GM12892 (cell line): ENCODE measurements at regions not wholly inside any gene's neighbourhood (a gene's known extent, or its start where the extent isn't known, plus 50 kb on each side); places are given as distances from the start of the nearest gene placed in this dataset.
"Not testable (repeated sequence)": the region's sequence is repeated elsewhere in the genome, so short reads cannot be mapped to it uniquely, and the experiment has no call there.

Experiments
- DNase-seq: peaks from one replicate; pipeline ENCODE4 v3.0.0; 2011; ENCODE audit not compliant: insufficient read length
- FAIRE-seq: peaks from 2 replicates; lab custom pipeline; 2011; peaks lifted over from hg19 to GRCh38; lab: Jason Lieb, UNC
- POLR2A ChIP-seq: IDR thresholded peaks from 2 replicates; pipeline ENCODE4 v1.6.1; 2011; ENCODE audit warnings: low read depth, low read length, control low read depth
- POLR2AphosphoS5 ChIP-seq: IDR thresholded peaks from 2 replicates; pipeline ENCODE4 v1.6.1; 2011; ENCODE audit warnings: low read depth, low read length, control low read depth
- TAF1 ChIP-seq: IDR thresholded peaks from 2 replicates; pipeline ENCODE4 v1.6.1; 2011; ENCODE audit warnings: low read depth, mild to moderate bottlenecking, control low read depth, low read length, borderline replicate concordance

- TF ChIP-seq POLR2AphosphoS5: no peak
- TF ChIP-seq POLR2A: no peak
- TF ChIP-seq TAF1: no peak
- FAIRE-seq: no peak
Observed at GRCh38 chr3:153038779-153039178, 123.2 kb upstream of the RAP2B start.

DNA sequence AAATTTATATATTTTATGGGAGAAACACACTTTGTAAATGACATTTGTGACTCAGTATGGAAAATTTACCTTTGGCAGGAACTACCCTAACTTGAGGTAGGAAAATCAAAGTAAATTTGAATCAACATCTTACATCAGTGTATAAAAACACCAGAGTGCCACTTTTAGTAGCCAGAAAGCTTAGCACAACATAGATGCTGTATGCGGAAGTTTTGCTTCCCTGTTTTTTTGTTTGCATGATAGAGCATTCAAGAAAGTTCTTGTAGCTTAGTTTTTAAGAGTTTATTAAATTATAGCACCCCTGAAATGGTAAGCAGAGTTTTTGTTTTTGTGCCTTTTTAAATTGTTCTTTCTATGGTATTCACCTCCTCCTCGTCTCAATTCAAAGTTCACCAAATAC, 120.8 kb upstream of the RAP2B start:
- no peak for FAIRE-seq

More at GRCh38 chr3:153038779-153039178, 123.2 kb upstream of the RAP2B start:
- no peak for DNase-seq

DNA sequence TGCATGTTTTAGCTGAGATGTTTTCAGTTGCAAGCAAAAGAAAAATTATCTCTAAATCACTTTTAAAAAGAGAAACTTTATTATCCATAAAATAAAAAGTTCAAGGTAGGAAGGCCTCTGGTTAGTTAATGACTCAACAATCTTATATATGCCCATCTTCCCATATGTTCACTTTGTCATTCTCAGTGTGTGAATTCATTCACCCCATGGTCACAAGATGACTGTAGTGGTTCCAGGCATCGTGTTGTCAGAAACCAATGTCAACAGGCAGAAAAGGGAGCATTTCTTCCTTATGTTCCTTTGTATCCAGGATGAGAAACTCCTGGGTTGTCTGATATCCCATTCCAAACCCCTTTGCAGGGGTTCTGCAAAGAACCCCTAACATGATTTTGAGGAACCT, 119.9 kb upstream of the RAP2B start:
- DNase-seq (no peak), FAIRE-seq (no peak)
- no peak for TF ChIP-seq POLR2AphosphoS5

More for the DNA sequence above, 120.8 kb upstream of the RAP2B start:
- TF ChIP-seq POLR2AphosphoS5 (no peak), TAF1 (no peak), POLR2A (no peak)
- no peak for DNase-seq

- FAIRE-seq (no peak), DNase-seq (no peak)
- TF ChIP-seq POLR2AphosphoS5: no peak
- TF ChIP-seq TAF1: no peak
- TF ChIP-seq POLR2A: no peak
Observed at GRCh38 chr3:153043729-153044328, 118.2 kb upstream of the RAP2B start.

DNA sequence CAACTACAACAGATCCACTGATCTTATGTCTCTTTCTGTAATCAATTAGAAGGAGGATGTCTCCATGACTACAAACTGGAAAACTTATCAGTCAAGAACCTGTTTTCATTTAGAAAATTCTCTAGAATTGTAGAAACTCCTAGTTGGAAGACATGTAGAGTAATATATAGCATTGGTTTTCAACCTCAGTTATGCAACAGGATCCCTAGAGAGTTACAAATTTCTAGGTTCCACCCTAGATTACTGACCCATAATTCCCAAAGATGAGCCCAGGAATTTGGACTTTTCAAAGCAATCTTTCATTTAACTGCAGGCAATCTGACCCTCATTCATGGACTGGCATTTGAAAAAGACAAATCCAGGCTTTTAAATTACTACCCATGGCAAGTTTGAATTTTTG, 116.9 kb upstream of the RAP2B start:
- DNase-seq: no peak
- TF ChIP-seq TAF1 (no peak), POLR2A (no peak), POLR2AphosphoS5 (no peak)
- FAIRE-seq: no peak

- TF ChIP-seq TAF1 (no peak), POLR2AphosphoS5 (no peak), POLR2A (no peak)
- FAIRE-seq: no peak
- DNase-seq: no peak
Observed at GRCh38 chr3:153050978-153051377, 111.0 kb upstream of the RAP2B start.

- TF ChIP-seq POLR2AphosphoS5 (no peak), POLR2A (no peak), TAF1 (no peak)
- no peak for DNase-seq
- no peak for FAIRE-seq
Observed at GRCh38 chr3:153051427-153052095, 110.5 kb upstream of the RAP2B start.

- no peak for DNase-seq
- no peak for FAIRE-seq
- no peak for TF ChIP-seq TAF1
- no peak for TF ChIP-seq POLR2A
- no peak for TF ChIP-seq POLR2AphosphoS5
Observed at GRCh38 chr3:153052096-153052460, 109.9 kb upstream of the RAP2B start.

GRCh38 chr3:153055217-153055616, 106.8 kb upstream of the RAP2B start:
- DNase-seq: no peak
- TF ChIP-seq POLR2A (no peak), TAF1 (no peak), POLR2AphosphoS5 (no peak)
- FAIRE-seq: no peak

DNA sequence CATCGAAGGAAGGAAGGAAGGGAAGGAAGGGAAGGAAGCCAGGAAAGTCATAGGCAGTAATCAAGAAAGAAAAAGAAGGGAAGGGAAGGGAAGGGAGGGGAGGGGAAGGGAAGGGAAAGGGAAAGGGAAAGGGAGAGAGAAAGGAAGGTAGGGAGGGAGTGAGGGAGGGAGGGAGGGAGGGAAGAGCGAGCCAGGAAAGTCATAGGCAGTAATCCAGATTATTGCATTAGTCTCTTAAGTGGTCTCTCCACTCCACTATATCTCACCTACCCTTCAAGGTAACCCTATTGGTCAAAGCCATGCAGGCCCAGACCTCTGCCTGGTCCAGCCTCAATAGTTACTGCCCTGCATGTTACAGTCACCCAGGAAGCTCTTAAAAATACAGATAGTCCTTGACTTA, 106.2 kb upstream of the RAP2B start:
- DNase-seq: no peak
- TF ChIP-seq POLR2A: no peak
- no peak for TF ChIP-seq POLR2AphosphoS5
- TF ChIP-seq TAF1: no peak
- FAIRE-seq: no peak

DNA sequence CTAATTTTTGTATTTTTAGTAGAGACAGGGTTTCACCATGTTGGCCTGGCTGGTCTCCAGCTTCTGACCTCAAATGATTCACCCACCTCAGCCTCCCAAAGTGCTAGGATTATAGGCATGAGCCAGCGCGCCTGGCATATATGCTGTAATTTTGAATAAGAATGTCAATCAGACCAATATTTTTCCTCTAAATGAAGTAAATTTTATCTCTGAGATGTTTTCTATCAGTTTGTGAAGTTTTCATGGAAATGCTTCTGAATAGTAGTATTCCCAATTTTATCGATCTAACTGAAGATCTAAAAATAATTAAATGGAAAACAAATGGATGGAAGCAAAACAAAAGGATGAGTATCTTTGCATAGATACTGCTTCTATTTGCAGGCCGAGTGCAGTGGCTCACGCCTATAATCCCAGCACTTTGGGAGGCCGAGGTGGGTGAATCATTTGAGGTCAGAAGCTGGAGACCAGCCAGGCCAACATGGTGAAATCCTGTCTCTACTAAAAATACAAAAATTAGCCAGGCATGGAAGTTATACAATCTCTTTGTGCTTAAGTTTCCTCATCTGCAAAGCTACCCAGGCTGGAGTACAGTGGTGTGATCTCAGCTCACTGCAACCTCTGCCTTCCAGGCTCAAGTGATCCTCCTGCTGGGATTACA, 103.9 kb upstream of the RAP2B start:
- not testable (repeated sequence) for FAIRE-seq, DNase-seq

DNA sequence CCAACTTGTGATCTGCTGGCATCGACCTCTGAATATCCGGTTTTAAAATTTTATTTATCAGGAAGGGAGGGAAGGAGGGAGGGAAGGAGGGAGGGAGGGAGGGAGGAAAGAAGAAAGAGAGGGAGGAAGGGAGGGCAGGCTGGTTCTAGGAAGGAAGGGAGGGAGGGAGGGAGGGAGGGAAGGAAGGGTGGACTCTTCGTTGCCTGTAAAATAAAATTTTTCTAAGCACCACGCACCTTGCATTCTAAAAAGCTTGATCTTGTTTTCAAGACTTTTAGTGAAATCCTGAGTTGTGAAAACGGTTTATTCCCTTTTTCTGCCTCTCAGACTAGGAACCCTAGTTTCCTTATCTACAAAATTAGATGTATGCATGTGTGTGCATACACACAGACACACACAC, 101.7 kb upstream of the RAP2B start:
- FAIRE-seq: no peak
- TF ChIP-seq POLR2AphosphoS5 (no peak), TAF1 (no peak), POLR2A (no peak)
- DNase-seq: no peak
